Stimulated activated CD8-positive, alpha-beta memory T cell treated with anti-CD3 and anti-CD28 coated beads, Interleukin-7, amount 100 ng/mL, for 4 hours (primary cell): ENCODE measurements at regions not wholly inside any gene's neighbourhood (a gene's known extent, or its start where the extent isn't known, plus 50 kb on each side); places are given as distances from the start of the nearest gene placed in this dataset.

Source experiments
- DNase-seq, 2 donors: peaks; one replicate each; pipeline ENCODE4 v3.0.0-alpha.2; 2020; ENCODE audit warnings: low read depth in 2 of 2

GRCh38 chr6:168384045-168385036 is 56.6 kb upstream of the SMOC2 start:
- DNase-seq: no peak

DNA sequence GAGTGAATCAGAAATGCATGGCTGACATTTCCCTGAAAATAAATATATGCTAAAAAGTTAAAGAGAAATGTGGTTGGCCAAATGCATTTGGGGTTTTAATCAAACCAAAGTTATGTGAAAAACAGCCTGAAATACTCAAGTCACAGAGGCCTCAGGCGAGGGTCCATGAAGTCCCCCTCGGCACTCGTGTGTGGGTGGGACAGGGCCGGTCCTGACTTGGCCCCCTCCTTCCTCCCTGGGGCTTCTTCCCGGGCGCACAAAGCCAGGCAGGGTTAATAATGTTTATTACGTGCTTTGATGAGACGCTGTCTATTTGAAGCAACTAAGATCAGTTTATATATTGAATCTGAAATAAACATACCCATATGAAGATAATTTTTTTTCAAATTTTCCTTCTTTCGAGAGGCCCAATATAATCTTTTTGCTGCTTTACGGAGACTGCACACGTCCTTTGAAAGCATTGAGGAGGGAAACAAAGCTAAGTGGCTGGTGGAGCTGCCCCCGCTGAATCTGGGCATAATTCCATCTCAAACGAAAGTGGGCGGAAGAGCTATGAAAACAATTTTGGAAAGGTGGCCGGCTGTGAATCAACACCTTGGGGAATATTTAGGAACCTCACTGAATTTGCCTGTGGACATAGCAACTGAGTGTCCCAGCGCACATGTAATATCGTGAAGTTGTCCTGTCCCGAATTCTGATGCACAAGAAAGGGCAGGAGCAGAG is 55.8 kb upstream of the SMOC2 start:
- no peak for DNase-seq

DNA sequence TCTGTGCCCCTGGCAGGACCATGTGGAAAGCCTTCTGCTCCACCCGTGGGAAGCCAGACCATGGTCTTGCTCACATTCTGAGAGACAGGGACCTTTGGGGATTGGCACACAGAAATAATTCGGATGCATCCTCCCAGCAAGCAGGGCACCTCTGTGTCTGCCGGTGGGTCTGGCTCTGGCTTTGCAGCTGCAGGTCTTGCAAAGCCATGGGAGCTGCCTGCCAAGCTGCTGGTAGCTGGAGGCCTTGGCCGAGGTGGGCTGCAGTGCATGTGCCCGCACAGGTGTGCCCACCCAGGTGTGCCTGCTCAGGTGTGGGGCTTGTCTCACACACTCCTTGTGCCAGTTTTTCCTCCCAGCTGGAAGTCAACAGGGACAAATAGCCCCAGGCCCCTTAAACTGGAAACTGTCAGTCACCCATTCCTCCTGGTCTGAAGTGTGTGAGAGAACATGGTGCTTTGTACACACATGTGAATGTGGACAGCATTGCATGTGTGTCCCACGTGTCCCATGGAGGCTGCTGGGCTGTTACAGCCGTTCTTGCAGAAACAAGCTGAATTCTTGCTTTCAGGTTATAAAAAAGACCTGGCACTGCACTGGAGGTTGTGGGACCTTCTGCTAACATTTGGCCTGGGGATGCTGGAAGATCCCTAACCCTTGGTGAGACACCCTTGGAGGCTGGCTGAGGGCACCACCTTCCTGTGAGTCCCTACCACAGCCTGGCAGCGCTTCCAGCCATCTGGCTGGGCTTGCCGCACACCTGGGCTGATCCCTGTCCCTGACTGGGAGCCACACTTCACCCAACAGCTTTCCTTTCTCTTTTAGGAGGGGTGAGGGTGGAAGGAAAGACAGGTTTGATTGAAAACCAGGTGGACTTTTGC is 54.9 kb upstream of the SMOC2 start:
- no peak for DNase-seq

DNA sequence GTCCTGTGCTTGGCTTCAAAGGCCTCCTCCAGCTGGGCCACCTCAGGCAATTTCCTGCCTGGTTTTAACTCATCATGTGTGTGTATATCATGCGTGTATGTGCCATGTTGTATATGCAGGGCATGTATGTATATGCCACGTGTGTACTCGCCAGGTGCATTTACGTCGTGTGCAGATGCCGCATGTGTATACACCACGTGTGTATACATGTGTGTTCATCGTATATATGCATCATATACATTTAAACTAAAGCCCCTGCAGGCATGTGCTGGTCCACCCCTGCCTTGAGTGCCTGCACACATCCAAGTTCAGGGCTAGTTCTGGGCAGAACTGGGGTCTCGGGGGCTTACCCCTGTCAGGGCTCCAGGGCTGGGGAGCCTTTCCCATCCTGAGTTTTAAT is 54.0 kb upstream of the SMOC2 start:
- DNase-seq: no peak

GRCh38 chr6:168387426-168387825 is 53.6 kb upstream of the SMOC2 start:
- DNase-seq: no peak

GRCh38 chr6:168387911-168388310 is 53.1 kb upstream of the SMOC2 start:
- no peak for DNase-seq

- DNase-seq: no peak
These were observed 52.0 kb upstream of the SMOC2 start for GRCh38 chr6:168388641-168389633.

DNA sequence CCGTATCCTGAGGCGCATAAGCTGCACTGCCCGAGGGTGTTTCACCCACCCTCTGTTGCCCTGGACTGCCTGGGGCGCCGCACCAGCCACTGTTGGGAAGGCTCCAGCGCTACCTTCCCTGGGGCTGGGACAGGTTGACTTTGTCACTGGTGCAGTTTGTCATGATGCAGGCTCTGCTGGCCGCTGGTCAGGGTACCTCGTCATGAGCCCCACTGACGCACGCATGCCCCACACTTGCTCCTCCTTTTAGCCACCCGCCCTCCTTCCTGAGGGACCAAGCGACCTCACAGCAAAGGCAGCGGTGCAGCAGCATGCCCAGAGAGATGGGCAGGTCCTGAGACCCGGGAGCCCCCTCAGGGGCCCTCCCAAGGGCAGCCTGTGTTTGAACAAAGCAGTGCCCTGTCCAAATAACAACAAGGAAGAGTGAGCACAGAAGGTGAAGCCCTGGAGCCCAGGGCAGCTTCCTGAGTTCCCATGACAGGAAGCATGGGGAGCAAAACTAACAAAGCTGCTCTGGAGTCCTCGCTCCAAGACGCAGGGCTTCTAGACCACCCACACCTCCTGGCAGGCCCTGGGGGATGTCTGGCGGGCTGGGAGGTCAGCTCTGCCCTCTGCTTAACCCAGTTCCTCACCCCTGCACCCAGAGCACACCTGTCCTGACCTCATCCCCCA is 50.1 kb upstream of the SMOC2 start:
- DNase-seq: no peak
